C4-2B (cell line): ENCODE measurements at regions not wholly inside any gene's neighbourhood (a gene's known extent, or its start where the extent isn't known, plus 50 kb on each side); places are given as distances from the start of the nearest gene placed in this dataset.
A peak's percentile ranks its signal among the peaks of the same experiment; 100 is the strongest.
"Not testable (repeated sequence)": the region's sequence is repeated elsewhere in the genome, so short reads cannot be mapped to it uniquely, and the experiment has no call there.

Experiments
- H3K27ac ChIP-seq: fragments of 450-650 bp; 2 replicates; pipeline ENCODE4 v1.5.1; 2017
- CTCF ChIP-seq: fragments of 450-650 bp; conservative IDR thresholded peaks from 2 replicates; pipeline ENCODE4 v1.5.1; 2017; ENCODE audit warnings: mild to moderate bottlenecking
- ZFX ChIP-seq: fragments of 450-650 bp; IDR thresholded peaks from 2 replicates; pipeline ENCODE4 v1.6.1; 2017

GRCh38 chr15:96627031-96627568 is 296.6 kb downstream of the NR2F2 start:
- no peak for TF ChIP-seq ZFX
- no peak for TF ChIP-seq CTCF
- H3K27ac ChIP-seq: no peak overlapping the region

- no peak for TF ChIP-seq CTCF
- no peak for TF ChIP-seq ZFX
- H3K27ac ChIP-seq: no peak overlapping the region
Observed at GRCh38 chr15:96629511-96629910, 299.0 kb downstream of the NR2F2 start.

- no peak for TF ChIP-seq CTCF
- TF ChIP-seq ZFX: no peak
- no peak overlapping the region for H3K27ac ChIP-seq
Observed at GRCh38 chr15:96638793-96639192, 308.3 kb downstream of the NR2F2 start.

- TF ChIP-seq CTCF: no peak
- TF ChIP-seq ZFX: no peak
- no peak overlapping the region for H3K27ac ChIP-seq
Observed at GRCh38 chr15:96645796-96646195, 315.3 kb downstream of the NR2F2 start.

GRCh38 chr15:96648866-96649265 is 318.4 kb downstream of the NR2F2 start:
- no peak overlapping the region for H3K27ac ChIP-seq
- no peak for TF ChIP-seq ZFX
- TF ChIP-seq CTCF: no peak

GRCh38 chr15:96657096-96657495 is 326.6 kb downstream of the NR2F2 start:
- no peak overlapping the region for H3K27ac ChIP-seq
- TF ChIP-seq CTCF (peak; percentile 15), ZFX (no peak)

- H3K27ac ChIP-seq: not testable (repeated sequence)
Observed at GRCh38 chr15:96666979-96667378, 336.5 kb downstream of the NR2F2 start.

- no peak overlapping the region for H3K27ac ChIP-seq
- TF ChIP-seq CTCF (no peak), ZFX (no peak)
Observed at GRCh38 chr15:96670389-96670788, 339.9 kb downstream of the NR2F2 start.
